Retinal pigment epithelial cell (primary cell): ENCODE measurements at regions not wholly inside any gene's neighbourhood (a gene's known extent, or its start where the extent isn't known, plus 50 kb on each side); places are given as distances from the start of the nearest gene placed in this dataset.
"Not testable (repeated sequence)": the region's sequence is repeated elsewhere in the genome, so short reads cannot be mapped to it uniquely, and the experiment has no call there.

Experiments used
- DNase-seq: peaks from one replicate; pipeline ENCODE4 v3.0.0-alpha.2; 2010; ENCODE audit warnings: low read depth
- H3K4me3 ChIP-seq: 2 replicates; pipeline ENCODE4 v1.5.1; 2011; ENCODE audit warnings: mild to moderate bottlenecking, low read length, control low read depth, moderate library complexity
- TF ChIP-seq, protein P1 (sequence below): conservative IDR thresholded peaks from 2 replicates; pipeline ENCODE4 v1.5.1; 2011; ENCODE audit warnings: low read depth, low read length, control low read depth, inconsistent platforms

DNA sequence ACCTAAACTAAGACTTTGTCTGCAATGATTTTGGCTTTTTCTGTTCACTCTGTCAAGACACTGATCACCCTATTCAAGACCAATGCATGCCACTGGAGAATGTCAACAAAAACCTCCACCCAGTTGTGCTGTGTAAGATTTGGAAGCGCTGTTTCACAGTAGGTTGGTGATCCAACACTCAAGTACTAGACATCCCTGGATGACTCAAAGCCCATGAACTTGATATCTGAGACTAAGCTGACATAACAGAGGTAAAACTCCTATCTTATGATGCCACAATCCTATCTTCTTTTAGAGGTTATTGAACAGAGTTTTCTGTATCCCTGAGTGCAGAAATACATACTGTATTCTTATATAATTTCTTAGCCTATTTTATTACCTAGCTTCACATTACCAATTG, 251.3 kb upstream of the ETAA1 start:
- TF ChIP-seq, protein P1, sequence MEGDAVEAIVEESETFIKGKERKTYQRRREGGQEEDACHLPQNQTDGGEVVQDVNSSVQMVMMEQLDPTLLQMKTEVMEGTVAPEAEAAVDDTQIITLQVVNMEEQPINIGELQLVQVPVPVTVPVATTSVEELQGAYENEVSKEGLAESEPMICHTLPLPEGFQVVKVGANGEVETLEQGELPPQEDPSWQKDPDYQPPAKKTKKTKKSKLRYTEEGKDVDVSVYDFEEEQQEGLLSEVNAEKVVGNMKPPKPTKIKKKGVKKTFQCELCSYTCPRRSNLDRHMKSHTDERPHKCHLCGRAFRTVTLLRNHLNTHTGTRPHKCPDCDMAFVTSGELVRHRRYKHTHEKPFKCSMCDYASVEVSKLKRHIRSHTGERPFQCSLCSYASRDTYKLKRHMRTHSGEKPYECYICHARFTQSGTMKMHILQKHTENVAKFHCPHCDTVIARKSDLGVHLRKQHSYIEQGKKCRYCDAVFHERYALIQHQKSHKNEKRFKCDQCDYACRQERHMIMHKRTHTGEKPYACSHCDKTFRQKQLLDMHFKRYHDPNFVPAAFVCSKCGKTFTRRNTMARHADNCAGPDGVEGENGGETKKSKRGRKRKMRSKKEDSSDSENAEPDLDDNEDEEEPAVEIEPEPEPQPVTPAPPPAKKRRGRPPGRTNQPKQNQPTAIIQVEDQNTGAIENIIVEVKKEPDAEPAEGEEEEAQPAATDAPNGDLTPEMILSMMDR, result no peak
- no peak overlapping the region for H3K4me3 ChIP-seq
- no peak for DNase-seq

DNA sequence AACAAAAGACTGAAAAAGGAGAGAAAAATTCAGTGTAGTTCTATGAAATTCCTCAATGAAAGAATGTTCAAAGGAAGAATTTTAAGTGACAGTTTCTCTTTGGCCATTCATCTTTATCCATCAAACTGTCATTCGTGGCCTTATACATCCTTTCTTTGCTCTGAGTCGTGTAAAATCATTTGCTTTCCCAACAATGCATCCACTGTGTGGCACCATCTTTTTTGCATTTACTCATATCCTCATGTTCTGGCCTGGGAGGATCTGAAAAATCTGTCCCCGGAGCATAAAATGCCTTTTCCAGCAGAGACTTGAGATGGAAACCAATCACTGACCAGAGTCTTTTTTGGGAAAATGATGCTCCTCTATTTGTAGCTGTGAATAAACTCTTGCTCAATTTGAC, 240.3 kb upstream of the ETAA1 start:
- TF ChIP-seq, protein P1, result no peak
- no peak for DNase-seq
- no peak overlapping the region for H3K4me3 ChIP-seq

DNA sequence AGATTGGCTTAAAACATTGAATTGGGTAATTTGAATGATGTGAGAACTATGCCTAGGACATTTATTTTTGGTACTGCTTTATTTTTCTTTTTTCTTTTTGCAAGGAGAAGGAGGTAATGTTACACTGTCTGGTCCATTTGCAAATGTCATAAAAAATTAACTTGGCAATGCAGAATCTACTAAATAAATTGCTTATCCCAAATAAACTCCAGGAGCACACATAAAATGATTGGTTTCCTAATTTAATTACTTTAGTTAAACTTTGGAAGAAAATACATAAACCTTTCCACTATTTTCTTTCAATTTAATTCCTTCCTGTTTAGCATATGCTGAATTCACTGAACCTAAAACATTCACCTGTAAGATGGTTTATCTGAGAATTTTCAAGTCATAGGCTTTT, 238.4 kb upstream of the ETAA1 start:
- H3K4me3 ChIP-seq, result no peak overlapping the region
- DNase-seq, result no peak
- TF ChIP-seq, protein P1, result no peak

DNA sequence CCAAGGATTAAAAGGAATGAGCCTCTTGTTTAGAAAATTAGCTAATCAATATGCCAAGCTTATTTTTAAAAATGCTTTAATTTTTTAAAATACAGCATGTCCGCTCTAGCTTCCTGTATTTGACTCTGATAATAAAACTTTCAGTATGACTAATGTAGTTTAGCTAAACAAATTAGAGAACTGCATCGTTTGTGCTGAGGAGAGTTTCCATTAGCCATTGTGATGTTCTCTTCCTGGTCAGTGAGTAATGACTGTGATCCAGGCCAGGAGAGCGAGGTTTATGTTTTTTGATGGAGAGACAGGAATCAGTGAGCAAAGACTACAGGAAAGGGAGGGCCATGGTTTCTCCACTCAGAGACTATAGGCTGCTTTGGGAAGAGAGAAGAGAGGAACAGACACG, 237.2 kb upstream of the ETAA1 start:
- TF ChIP-seq, protein P1, result no peak
- DNase-seq, result no peak
- no peak overlapping the region for H3K4me3 ChIP-seq

DNA sequence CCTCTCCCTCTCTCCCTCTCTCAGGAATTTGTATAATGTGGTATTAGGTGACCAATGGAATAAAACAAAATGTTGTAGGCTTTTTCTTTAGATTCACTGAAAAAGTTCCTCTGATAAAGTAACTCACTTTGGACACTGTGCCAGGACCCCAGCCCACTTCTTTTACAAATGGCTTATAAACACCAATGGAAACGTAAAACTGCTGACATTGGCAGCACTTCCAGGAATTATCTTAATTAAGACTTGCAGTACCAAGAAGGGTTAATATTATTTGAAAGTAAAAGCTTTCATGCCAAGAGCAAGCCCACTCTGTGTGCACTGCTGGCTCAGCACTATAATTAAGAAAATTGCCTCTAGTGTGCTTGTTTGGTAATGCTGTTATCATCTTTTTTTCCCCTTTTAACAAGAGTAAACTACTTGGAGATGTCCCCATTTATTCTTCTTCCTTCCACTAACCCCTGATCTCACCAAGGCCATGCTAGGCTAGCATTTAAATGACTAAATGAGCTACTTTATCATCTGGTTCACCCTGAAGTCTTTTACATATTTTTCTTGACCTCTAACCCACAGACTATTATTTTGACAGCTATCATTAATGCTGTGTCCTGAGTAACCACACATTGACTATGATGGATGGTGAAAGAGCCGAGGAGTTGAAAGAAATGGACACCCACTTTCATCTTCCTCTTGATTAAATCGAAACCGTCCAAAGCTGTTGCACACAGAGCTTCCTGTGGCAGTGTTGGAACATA, 232.2 kb upstream of the ETAA1 start:
- no peak for DNase-seq
- H3K4me3 ChIP-seq, result no peak overlapping the region
- TF ChIP-seq, protein P1, result no peak

DNA sequence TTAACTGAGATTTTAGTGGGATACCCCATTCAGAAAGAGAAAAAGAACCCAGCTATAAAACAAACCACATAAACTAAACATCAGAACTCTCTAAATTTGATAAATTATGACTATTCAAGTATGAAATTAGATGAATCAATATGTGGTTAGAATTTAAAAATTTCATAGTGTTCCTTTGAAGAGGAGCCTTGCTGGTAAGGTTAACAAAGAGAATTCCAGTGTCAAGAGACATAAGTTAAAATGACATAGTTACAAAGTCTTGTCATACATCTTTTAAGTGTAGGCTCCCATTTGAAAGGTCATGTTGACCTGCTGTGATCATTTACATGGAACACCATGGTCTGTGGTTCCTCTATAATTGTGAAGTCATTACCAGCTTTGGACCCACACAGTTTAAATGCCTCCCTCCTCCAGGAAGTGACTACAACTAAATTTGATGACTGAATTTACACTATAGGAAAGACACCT, 231.6 kb upstream of the ETAA1 start:
- TF ChIP-seq, protein P1, result no peak
- no peak overlapping the region for H3K4me3 ChIP-seq
- no peak for DNase-seq

DNA sequence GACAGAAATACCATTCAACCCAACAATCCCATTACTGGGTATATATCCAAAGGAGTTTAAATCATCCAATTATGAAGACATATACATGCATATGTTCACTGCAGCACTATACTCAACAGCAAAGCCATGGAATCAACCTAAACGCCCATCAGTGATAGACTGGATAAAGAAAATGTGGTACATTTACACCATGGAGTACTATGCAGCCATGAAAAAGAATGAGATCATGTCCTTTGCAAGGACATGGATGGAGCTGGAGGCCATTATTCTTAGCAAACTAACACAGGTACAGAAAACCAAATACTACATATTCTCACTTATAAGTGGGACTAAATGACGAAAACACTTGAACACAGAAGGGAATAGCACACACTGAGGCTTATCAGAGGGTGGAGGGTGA, 230.6 kb upstream of the ETAA1 start:
- DNase-seq, H3K4me3 ChIP-seq: not testable (repeated sequence)
